ENCODE measurements at regions not wholly inside any gene's neighbourhood (a gene's known extent, or its start where the extent isn't known, plus 50 kb on each side); places are given as distances from the start of the nearest gene placed in this dataset.
A peak's percentile ranks its signal among the peaks of the same experiment; 100 is the strongest.

DNA sequence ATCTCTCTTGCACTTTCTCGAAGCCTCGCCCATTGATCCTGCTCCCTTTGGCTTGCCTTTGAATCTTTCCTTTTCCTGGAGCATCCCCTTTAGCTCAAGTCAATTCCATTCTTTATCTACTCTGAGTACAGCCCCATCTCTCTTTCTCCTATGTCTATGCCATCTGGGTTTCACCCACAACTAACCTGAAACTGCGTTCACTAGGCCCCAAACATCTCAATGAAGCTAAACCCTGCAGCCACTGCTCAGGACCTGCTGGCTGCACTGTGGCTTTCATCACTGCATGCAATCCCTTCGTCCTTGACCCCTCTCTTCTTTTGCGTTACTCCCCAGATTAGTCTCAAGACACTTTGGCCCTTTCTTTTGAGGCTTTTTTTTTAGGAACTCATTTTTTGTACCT is 81.6 kb upstream of the CYRIA start:
- H3K9me3 ChIP-seq (ENCODE audit: insufficient read depth, low read depth), result no peaks in the 10 kb centered on the region
- peak in 1 of 2 experiments; percentile 10 for DNase-seq
- H3K27ac ChIP-seq, result no peak overlapping the region
- no peaks in the 10 kb centered on the region for H3K36me3 ChIP-seq (ENCODE audit: low read depth)
- intact Hi-C loops (cut with micrococcal nuclease; ENCODE audit: unreplicated experiment), result no loop called here
- no peaks in the 10 kb centered on the region for H3F3A ChIP-seq (ENCODE audit: insufficient read depth, low read depth)
- ChIA-PET CTCF (no interaction called here), POLR2A (ENCODE audit: unreplicated experiment) (no interaction called here)
- no peak overlapping the region for H3K4me3 ChIP-seq
- no peaks in the 10 kb centered on the region for H3K27me3 ChIP-seq (ENCODE audit: insufficient read depth, low read depth)
- no peaks in the 10 kb centered on the region for H4K20me1 ChIP-seq (ENCODE audit: insufficient read depth)
- no peaks in the 10 kb centered on the region for H3K4me1 ChIP-seq (replicated peaks; ENCODE audit: insufficient read depth)
- no peaks in the 10 kb centered on the region for H3K79me2 ChIP-seq (ENCODE audit: low read depth)
- TF ChIP-seq EZH2 (IDR thresholded peaks at IDR 0.05; ENCODE audit: low read depth), result no peak
- TF ChIP-seq, protein P1, sequence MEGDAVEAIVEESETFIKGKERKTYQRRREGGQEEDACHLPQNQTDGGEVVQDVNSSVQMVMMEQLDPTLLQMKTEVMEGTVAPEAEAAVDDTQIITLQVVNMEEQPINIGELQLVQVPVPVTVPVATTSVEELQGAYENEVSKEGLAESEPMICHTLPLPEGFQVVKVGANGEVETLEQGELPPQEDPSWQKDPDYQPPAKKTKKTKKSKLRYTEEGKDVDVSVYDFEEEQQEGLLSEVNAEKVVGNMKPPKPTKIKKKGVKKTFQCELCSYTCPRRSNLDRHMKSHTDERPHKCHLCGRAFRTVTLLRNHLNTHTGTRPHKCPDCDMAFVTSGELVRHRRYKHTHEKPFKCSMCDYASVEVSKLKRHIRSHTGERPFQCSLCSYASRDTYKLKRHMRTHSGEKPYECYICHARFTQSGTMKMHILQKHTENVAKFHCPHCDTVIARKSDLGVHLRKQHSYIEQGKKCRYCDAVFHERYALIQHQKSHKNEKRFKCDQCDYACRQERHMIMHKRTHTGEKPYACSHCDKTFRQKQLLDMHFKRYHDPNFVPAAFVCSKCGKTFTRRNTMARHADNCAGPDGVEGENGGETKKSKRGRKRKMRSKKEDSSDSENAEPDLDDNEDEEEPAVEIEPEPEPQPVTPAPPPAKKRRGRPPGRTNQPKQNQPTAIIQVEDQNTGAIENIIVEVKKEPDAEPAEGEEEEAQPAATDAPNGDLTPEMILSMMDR (conservative IDR thresholded peaks at IDR 0.05), result no peak
- H3K4me2 ChIP-seq, result no peak overlapping the region
- BruUV-seq (replicated peaks), result no TSS peak
- H2AFZ ChIP-seq, result no peak overlapping the region
- H3K9me2 ChIP-seq (ENCODE audit: insufficient read depth), result no peaks in the 10 kb centered on the region

DNA sequence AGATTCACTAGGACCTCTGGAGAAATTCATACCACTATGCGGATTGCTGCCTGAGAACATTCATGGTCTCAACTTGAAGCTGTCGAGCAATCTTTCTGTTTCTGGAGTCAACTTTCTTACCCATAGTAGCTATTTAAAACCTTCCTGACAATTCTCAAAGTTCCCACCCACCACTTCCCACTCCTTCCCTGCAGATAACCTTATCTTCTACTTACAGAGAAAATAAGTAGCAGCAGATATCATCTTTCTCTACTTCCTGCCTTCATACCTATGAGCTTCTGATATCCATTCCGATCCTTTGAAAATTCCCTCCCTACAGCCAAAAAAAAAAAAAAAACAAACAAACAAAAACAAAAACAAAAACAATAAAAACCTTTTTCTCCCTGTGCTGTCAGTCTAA is 81.2 kb upstream of the CYRIA start:
- Histone ChIP-seq H3K27ac (no peak overlapping the region), H3K9me2 (ENCODE audit: insufficient read depth) (no peaks in the 10 kb centered on the region), H3K4me2 (no peak overlapping the region), H3K79me2 (ENCODE audit: low read depth) (no peaks in the 10 kb centered on the region), H3K36me3 (ENCODE audit: low read depth) (no peaks in the 10 kb centered on the region), H3K9me3 (ENCODE audit: insufficient read depth, low read depth) (no peaks in the 10 kb centered on the region), H3K27me3 (ENCODE audit: insufficient read depth, low read depth) (no peaks in the 10 kb centered on the region), H3F3A (ENCODE audit: insufficient read depth, low read depth) (no peaks in the 10 kb centered on the region), H3K4me3 (no peak overlapping the region), H3K4me1 (replicated peaks; ENCODE audit: insufficient read depth) (no peaks in the 10 kb centered on the region), H4K20me1 (ENCODE audit: insufficient read depth) (no peaks in the 10 kb centered on the region), H2AFZ (no peak overlapping the region)
- BruUV-seq (replicated peaks), result no TSS peak
- TF ChIP-seq, protein P1 (conservative IDR thresholded peaks at IDR 0.05), result no peak
- TF ChIP-seq EZH2 (IDR thresholded peaks at IDR 0.05; ENCODE audit: low read depth), result no peak
- DNase-seq, result peak in 1 of 2 experiments; percentile 11
- POLR2A ChIA-PET (ENCODE audit: unreplicated experiment), result no interaction called here
- CTCF ChIA-PET, result interaction anchor here (0.6 kb wide), 1 partner anchor 89 kb away, joined by 3 read pairs; no protein-coding TSS in a partner anchor
- intact Hi-C loops (cut with micrococcal nuclease; ENCODE audit: unreplicated experiment), result no loop called here

GRCh38 chr2:16746329-16746728 is 80.7 kb upstream of the CYRIA start:
- ChIA-PET CTCF (interaction anchor here (0.6 kb wide), 1 partner anchor 89 kb away, joined by 3 read pairs; no protein-coding TSS in a partner anchor), POLR2A (ENCODE audit: unreplicated experiment) (no interaction called here)
- Histone ChIP-seq H2AFZ (no peak overlapping the region), H3K79me2 (ENCODE audit: low read depth) (no peaks in the 10 kb centered on the region), H3K4me3 (no peak overlapping the region), H3F3A (ENCODE audit: insufficient read depth, low read depth) (no peaks in the 10 kb centered on the region), H3K36me3 (ENCODE audit: low read depth) (no peaks in the 10 kb centered on the region), H4K20me1 (ENCODE audit: insufficient read depth) (no peaks in the 10 kb centered on the region), H3K27me3 (ENCODE audit: insufficient read depth, low read depth) (no peaks in the 10 kb centered on the region), H3K9me2 (ENCODE audit: insufficient read depth) (no peaks in the 10 kb centered on the region), H3K27ac (no peak overlapping the region), H3K4me1 (replicated peaks; ENCODE audit: insufficient read depth) (no peaks in the 10 kb centered on the region), H3K9me3 (ENCODE audit: insufficient read depth, low read depth) (no peaks in the 10 kb centered on the region), H3K4me2 (no peak overlapping the region)
- BruUV-seq (replicated peaks), result no TSS peak
- intact Hi-C loops (cut with micrococcal nuclease; ENCODE audit: unreplicated experiment), result no loop called here
- DNase-seq, result peak in 1 of 2 experiments; percentile 34
- TF ChIP-seq, protein P1 (conservative IDR thresholded peaks at IDR 0.05), result no peak
- no peak for TF ChIP-seq EZH2 (IDR thresholded peaks at IDR 0.05; ENCODE audit: low read depth)

Data from PC-9 (cell line).